HCT116 (cell line): ENCODE measurements at regions not wholly inside any gene's neighbourhood (a gene's known extent, or its start where the extent isn't known, plus 50 kb on each side); places are given as distances from the start of the nearest gene placed in this dataset.

Experiments
- ATAC-seq: fragments of 200-7000 bp; cut with Tn5 transposase; 2 replicates; pipeline ENCODE4 v1.9.1; 2020; ENCODE audit warnings: mild to moderate bottlenecking, moderate library complexity
- BruUV-seq: library from RNA; stranded (reverse); fragments of 400-500 nt; replicated peaks from 2 replicates; lab custom pipeline; 2021; lab: Mats Ljungman, UMichigan
- CTCF ChIA-PET: fragments of 300-600 bp; sonication (Branson Sonifier 250); formaldehyde crosslinking; loops from one replicate; lab custom pipeline; 2021; ENCODE audit warnings: antibody characterized with exemption; lab: Charles Lee
- POLR2A ChIA-PET: fragments of 300-600, 350-600 bp; sonication (Branson Sonifier 250); formaldehyde crosslinking; loops from one replicate; lab custom pipeline; 2021; ENCODE audit warnings: antibody characterized with exemption; lab: Charles Lee
- RAD21 ChIA-PET, 2 experiments: fragments of 300-600 bp; sonication (Branson Sonifier 250); formaldehyde crosslinking; loops; one replicate each; lab custom pipeline; 2023; ENCODE audit warnings: low total read pairs in 2 of 2; ENCODE audit not compliant: uncharacterized antibody in 2 of 2, unreplicated experiment in 2 of 2, low non-redundant PET in 1 of 2; lab: Charles Lee
- DNase-seq: peaks from one replicate; pipeline ENCODE4 v3.0.0-alpha.2; 2010; ENCODE audit warnings: low read depth, low spot score
- H2AFZ ChIP-seq: fragments of 200-600 bp; shearing (Covaris generic), sonication (generic); 2 replicates; pipeline ENCODE4 v1.6.1; 2017; ENCODE audit warnings: low read depth, mixed run types, mixed read lengths, antibody characterized with exemption, low read length; ENCODE audit not compliant: poor library complexity, severe bottlenecking
- H3K27ac ChIP-seq: 2 replicates; pipeline ENCODE4 v1.5.1; 2012; ENCODE audit warnings: low read depth, low read length
- H3K27me3 ChIP-seq: fragments of 200-600 bp; sonication (generic); 2 replicates; pipeline ENCODE4 v1.6.1; 2016; ENCODE audit warnings: mixed run types, low read length, mixed read lengths; ENCODE audit not compliant: insufficient read depth
- H3K36me3 ChIP-seq, 2 experiments: fragments of 200-500 bp in 1 of 2; fragments of 200-600 bp in 1 of 2; sonication (Bioruptor generic) in 1 of 2; sonication (generic) in 1 of 2; 2 replicates each; pipeline versions ENCODE4 v1.5.1 to v1.6.1; 2014 to 2016; ENCODE audit warnings: low read length in 2 of 2, inconsistent platforms in 1 of 2, mixed read lengths in 1 of 2, mixed run types in 1 of 2; ENCODE audit not compliant: insufficient read depth in 2 of 2, control insufficient read depth in 1 of 2
- H3K4me1 ChIP-seq, 2 experiments: fragments of 200-600 bp in 1 of 2; sonication (generic) in 1 of 2; 2 replicates each; pipeline versions ENCODE4 v1.5.1 to v1.6.1; 2012 to 2017; ENCODE audit warnings: low read length in 2 of 2, inconsistent platforms in 1 of 2, mild to moderate bottlenecking in 1 of 2, mixed read lengths in 1 of 2, mixed run types in 1 of 2, moderate library complexity in 1 of 2; ENCODE audit not compliant: insufficient read depth in 2 of 2, control insufficient read depth in 1 of 2
- H3K4me2 ChIP-seq: fragments of 200-600 bp; sonication (generic); 2 replicates; pipeline ENCODE4 v1.6.1; 2017; ENCODE audit warnings: mixed run types, low read length, mixed read lengths
- H3K4me3 ChIP-seq, 2 experiments: fragments of 200-600 bp in 1 of 2; sonication (generic) in 1 of 2; replicated peaks in 1 of 2; 2 replicates each; pipeline ENCODE4 v1.5.1; 2011 to 2016; ENCODE audit warnings: low read length in 2 of 2, control low read depth in 1 of 2, low read depth in 1 of 2, mild to moderate bottlenecking in 1 of 2, mixed read lengths in 1 of 2, mixed run types in 1 of 2
- H3K79me2 ChIP-seq: fragments of 200-600 bp; sonication (generic); 2 replicates; pipeline ENCODE4 v1.6.1; 2017; ENCODE audit warnings: mild to moderate bottlenecking, mixed run types, low read length, moderate library complexity, mixed read lengths; ENCODE audit not compliant: insufficient read depth
- H3K9ac ChIP-seq: fragments of 200-600 bp; sonication (generic); 2 replicates; pipeline ENCODE4 v1.6.1; 2016; ENCODE audit warnings: low read length, mixed read lengths
- H3K9me2 ChIP-seq: fragments of 200-600 bp; sonication (generic), shearing (Covaris generic); 2 replicates; pipeline ENCODE4 v1.6.1; 2017; ENCODE audit warnings: mixed run types, mild to moderate bottlenecking, moderate library complexity; ENCODE audit not compliant: insufficient read depth
- H3K9me3 ChIP-seq, 2 experiments: fragments of 200-500 bp in 1 of 2; fragments of 200-600 bp in 1 of 2; sonication (Bioruptor generic) in 1 of 2; sonication (generic) in 1 of 2; 2 replicates each; pipeline ENCODE4 v1.6.1; 2014 to 2017; ENCODE audit warnings: low read length in 2 of 2, mixed read lengths in 2 of 2, inconsistent platforms in 1 of 2, low read depth in 1 of 2, mild to moderate bottlenecking in 1 of 2, mixed run types in 1 of 2, moderate library complexity in 1 of 2; ENCODE audit not compliant: control insufficient read depth in 1 of 2, insufficient read depth in 1 of 2
- H4K20me1 ChIP-seq: fragments of 200-600 bp; sonication (generic), shearing (Covaris generic); 2 replicates; pipeline ENCODE4 v1.6.1; 2017; ENCODE audit warnings: mixed run types, mild to moderate bottlenecking, moderate library complexity; ENCODE audit not compliant: insufficient read depth
- CBX3 ChIP-seq: IDR thresholded peaks from 2 replicates; pipeline ENCODE4 v1.6.1; 2012; ENCODE audit warnings: low read depth
- CTCF ChIP-seq, 3 experiments: fragments of 200-600 bp in 1 of 3; sonication (generic) in 1 of 3; IDR thresholded peaks in 2 of 3; conservative IDR thresholded peaks in 1 of 3; 2 replicates each; pipeline ENCODE4 v1.5.1; 2012 to 2017; ENCODE audit warnings: low read depth in 2 of 3, low read length in 2 of 3, antibody characterized with exemption in 1 of 3, borderline replicate concordance in 1 of 3, control low read depth in 1 of 3, mild to moderate bottlenecking in 1 of 3, mixed read lengths in 1 of 3, mixed run types in 1 of 3, moderate library complexity in 1 of 3; ENCODE audit not compliant: insufficient read depth in 1 of 3
- ELF1 ChIP-seq: IDR thresholded peaks from 2 replicates; pipeline ENCODE4 v1.6.1; 2012; ENCODE audit warnings: low read depth, borderline replicate concordance
- EZH2 ChIP-seq: fragments of 200-600 bp; sonication (generic); IDR thresholded peaks from 2 replicates; pipeline ENCODE4 v1.6.1; 2017; ENCODE audit warnings: antibody characterized with exemption, mixed run types
- FOSL1 ChIP-seq: IDR thresholded peaks from 2 replicates; pipeline ENCODE4 v1.6.1; 2012; ENCODE audit warnings: low read depth
- MAX ChIP-seq: IDR thresholded peaks from 2 replicates; pipeline ENCODE4 v1.6.1; 2012
- SIN3A ChIP-seq: IDR thresholded peaks from 2 replicates; pipeline ENCODE4 v1.6.1; 2012; ENCODE audit warnings: low read depth
- SP1 ChIP-seq: IDR thresholded peaks from 2 replicates; pipeline ENCODE4 v1.6.1; 2012; ENCODE audit warnings: low read depth
- SRF ChIP-seq: IDR thresholded peaks from 2 replicates; pipeline ENCODE4 v1.6.1; 2012; ENCODE audit warnings: low read depth
- ZFX ChIP-seq: fragments of 450-650 bp; IDR thresholded peaks from 2 replicates; pipeline ENCODE4 v1.6.1; 2017
- ZNF274 ChIP-seq: fragments of 200-500 bp; sonication (Bioruptor generic); IDR thresholded peaks from 2 replicates; pipeline ENCODE4 v1.6.1; 2014; ENCODE audit warnings: mild to moderate bottlenecking, low read depth, low read length, inconsistent platforms
- intact Hi-C: fragments of 100-400 bp; cut with micrococcal nuclease; formaldehyde crosslinking; loops from 2 replicates; pipeline ENCODE4 v1.10.0; 2022

GRCh38 chr5:162882629-162883028 lies 554.8 kb upstream of the CCNG1 start:
- no peaks in the 10 kb centered on the region for H3K4me1 ChIP-seq
- TF ChIP-seq MAX, result no peak
- no peak overlapping the region for H3K27ac ChIP-seq
- no peaks in the 10 kb centered on the region for H3K9me2 ChIP-seq
- no peak overlapping the region for H3K4me3 ChIP-seq
- intact Hi-C loops, result no loop called here
- ChIA-PET CTCF (no interaction called here), RAD21 (no interaction called here), POLR2A (no interaction called here)
- no peak overlapping the region for H3K9ac ChIP-seq
- no peaks in the 10 kb centered on the region for H3K36me3 ChIP-seq
- H3K9me3 ChIP-seq, result peaks cover 0 to 3% of the 10 kb centered on the region in 2 experiments; a peak in 2 of 4 replicates
- no peaks in the 10 kb centered on the region for H3K79me2 ChIP-seq
- H2AFZ ChIP-seq, result no peak overlapping the region
- DNase-seq (no peak), ATAC-seq (no peak)
- no TSS peak for BruUV-seq
- no peak overlapping the region for H3K4me2 ChIP-seq
- H3K27me3 ChIP-seq, result no peaks in the 10 kb centered on the region
- H4K20me1 ChIP-seq, result no peaks in the 10 kb centered on the region

GRCh38 chr5:162886717-162887116 lies 550.7 kb upstream of the CCNG1 start:
- POLR2A ChIA-PET, result no interaction called here
- no TSS peak for BruUV-seq
- CTCF ChIA-PET, result no interaction called here

More at GRCh38 chr5:162886717-162887116, 550.7 kb upstream of the CCNG1 start:
- intact Hi-C loops, result no loop called here
- no peaks in the 10 kb centered on the region for H3K36me3 ChIP-seq
- RAD21 ChIA-PET, result no interaction called here
- H3K27me3 ChIP-seq, result no peaks in the 10 kb centered on the region
- peaks cover 0 to 3% of the 10 kb centered on the region in 2 experiments; a peak in 2 of 4 replicates for H3K9me3 ChIP-seq
- no peaks in the 10 kb centered on the region for H3K9me2 ChIP-seq
- H3K9ac ChIP-seq, result no peak overlapping the region
- no peak overlapping the region for H3K4me3 ChIP-seq
- H4K20me1 ChIP-seq, result no peaks in the 10 kb centered on the region
- no peaks in the 10 kb centered on the region for H3K79me2 ChIP-seq
- no peaks in the 10 kb centered on the region for H3K4me1 ChIP-seq
- H3K4me2 ChIP-seq, result no peak overlapping the region
- no peak overlapping the region for H3K27ac ChIP-seq
- H2AFZ ChIP-seq, result no peak overlapping the region
- TF ChIP-seq ZFX (no peak), ZNF274 (no peak), SP1 (no peak), ELF1 (no peak), SRF (no peak), MAX (no peak), SIN3A (no peak), CBX3 (no peak), EZH2 (no peak), FOSL1 (no peak), CTCF (IDR thresholded peaks at IDR 0.05 in 2 of 3, conservative IDR thresholded peaks at IDR 0.05 in 1 of 3; ENCODE audit: borderline replicate concordance in 1 of 3, insufficient read depth in 1 of 3, low read depth in 2 of 3, low read length in 2 of 3) (no peak)
- TF ChIP-seq, all 23 proteins: peak for 0
- no peak for ATAC-seq
- no peak for DNase-seq
